Peyer's patch (tissue), 4 donors: ENCODE measurements at regions not wholly inside any gene's neighbourhood (a gene's known extent, or its start where the extent isn't known, plus 50 kb on each side); places are given as distances from the start of the nearest gene placed in this dataset.
"Not testable (repeated sequence)": the region's sequence is repeated elsewhere in the genome, so short reads cannot be mapped to it uniquely, and the experiment has no call there.

Source experiments
- POLR2A ChIP-seq, 2 donors: fragments of 450-650 bp; IDR thresholded peaks; one replicate each; pipeline ENCODE4 v1.5.1; 2017; ENCODE audit warnings: antibody characterized with exemption in 2 of 2, mild to moderate bottlenecking in 2 of 2, moderate library complexity in 2 of 2
- TF ChIP-seq, protein P1 (sequence below), 6 experiments: fragments of 450-650 bp in 4 of 6; fragments of 200-600 bp in 2 of 6; sonication (generic) in 1 of 6; IDR thresholded peaks; one replicate each; pipeline ENCODE4 v1.5.1; 2017 to 2019; ENCODE audit warnings: antibody characterized with exemption in 6 of 6, mild to moderate bottlenecking in 3 of 6, moderate library complexity in 1 of 6

DNA sequence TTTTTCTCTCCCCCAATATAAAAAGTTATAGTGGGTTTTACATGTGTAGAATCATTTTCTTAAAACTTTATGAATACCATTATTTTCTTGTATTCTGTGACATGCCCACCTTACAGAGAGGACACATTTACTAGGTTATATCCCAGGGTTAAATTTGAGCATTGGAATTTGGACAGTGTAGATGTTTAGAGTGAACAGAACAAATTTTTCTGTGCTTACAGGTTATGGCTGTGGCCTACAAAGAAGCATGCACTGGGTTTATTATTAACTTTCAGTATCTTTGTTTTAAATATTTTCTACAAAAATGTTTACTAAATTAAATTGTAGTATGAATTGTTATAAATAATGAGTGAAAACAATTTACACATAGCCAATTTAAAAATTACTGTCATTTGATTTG, 51.3 kb upstream of the TRIM77 start:
- TF ChIP-seq, protein P1, sequence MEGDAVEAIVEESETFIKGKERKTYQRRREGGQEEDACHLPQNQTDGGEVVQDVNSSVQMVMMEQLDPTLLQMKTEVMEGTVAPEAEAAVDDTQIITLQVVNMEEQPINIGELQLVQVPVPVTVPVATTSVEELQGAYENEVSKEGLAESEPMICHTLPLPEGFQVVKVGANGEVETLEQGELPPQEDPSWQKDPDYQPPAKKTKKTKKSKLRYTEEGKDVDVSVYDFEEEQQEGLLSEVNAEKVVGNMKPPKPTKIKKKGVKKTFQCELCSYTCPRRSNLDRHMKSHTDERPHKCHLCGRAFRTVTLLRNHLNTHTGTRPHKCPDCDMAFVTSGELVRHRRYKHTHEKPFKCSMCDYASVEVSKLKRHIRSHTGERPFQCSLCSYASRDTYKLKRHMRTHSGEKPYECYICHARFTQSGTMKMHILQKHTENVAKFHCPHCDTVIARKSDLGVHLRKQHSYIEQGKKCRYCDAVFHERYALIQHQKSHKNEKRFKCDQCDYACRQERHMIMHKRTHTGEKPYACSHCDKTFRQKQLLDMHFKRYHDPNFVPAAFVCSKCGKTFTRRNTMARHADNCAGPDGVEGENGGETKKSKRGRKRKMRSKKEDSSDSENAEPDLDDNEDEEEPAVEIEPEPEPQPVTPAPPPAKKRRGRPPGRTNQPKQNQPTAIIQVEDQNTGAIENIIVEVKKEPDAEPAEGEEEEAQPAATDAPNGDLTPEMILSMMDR (IDR thresholded peaks at IDR 0.05), result not testable (repeated sequence)
- TF ChIP-seq POLR2A (IDR thresholded peaks at IDR 0.05), result not testable (repeated sequence)
